ENCODE measurements at regions not wholly inside any gene's neighbourhood (a gene's known extent, or its start where the extent isn't known, plus 50 kb on each side); places are given as distances from the start of the nearest gene placed in this dataset.

- TF ChIP-seq POLR2A (IDR thresholded peaks at IDR 0.05) (no peak), POLR2AphosphoS5 (IDR thresholded peaks at IDR 0.05) (no peak)
These were observed 174.9 kb upstream of the NRP1 start for GRCh38 chr10:33509231-33509831.

Measured in stomach (tissue), 4 donors.